H1 (cell line): ENCODE measurements at regions not wholly inside any gene's neighbourhood (a gene's known extent, or its start where the extent isn't known, plus 50 kb on each side); places are given as distances from the start of the nearest gene placed in this dataset.

Experiments
- CTCF ChIP-seq, 3 experiments: IDR thresholded peaks; 1 replicate in 2 of 3; 2 replicates in 1 of 3; pipeline versions ENCODE4 v1.5.1 to v1.6.1; 2011; ENCODE audit warnings: low read length in 3 of 3, mild to moderate bottlenecking in 3 of 3, inconsistent platforms in 2 of 3, low read depth in 1 of 3, moderate library complexity in 1 of 3; ENCODE audit not compliant: insufficient read depth in 1 of 3; ENCODE audit errors: control extremely low read depth in 1 of 3
- JUND ChIP-seq: IDR thresholded peaks from 2 replicates; pipeline ENCODE4 v1.6.1; 2011; ENCODE audit warnings: mild to moderate bottlenecking, improper control_type of control experiment, low read length
- POLR2A ChIP-seq, 2 experiments: IDR thresholded peaks; 1 replicate in 1 of 2; 2 replicates in 1 of 2; pipeline ENCODE4 v1.6.1; 2011; ENCODE audit warnings: low read depth in 2 of 2, low read length in 2 of 2, mild to moderate bottlenecking in 2 of 2; ENCODE audit errors: control extremely low read depth in 1 of 2

- no peak for TF ChIP-seq POLR2A (IDR thresholded peaks at IDR 0.05; ENCODE audit: control extremely low read depth in 1 of 2, low read depth in 2 of 2, low read length in 2 of 2)
- TF ChIP-seq CTCF (IDR thresholded peaks at IDR 0.05; ENCODE audit: control extremely low read depth in 1 of 3, insufficient read depth in 1 of 3, low read depth in 1 of 3, low read length in 3 of 3), result peak; percentile 27 to 59 (median 43)
- no peak for TF ChIP-seq JUND
Observed at GRCh38 chr1:93732514-93732913, 50.9 kb upstream of the BCAR3 start.
